ENCODE measurements at regions not wholly inside any gene's neighbourhood (a gene's known extent, or its start where the extent isn't known, plus 50 kb on each side); places are given as distances from the start of the nearest gene placed in this dataset.

DNA sequence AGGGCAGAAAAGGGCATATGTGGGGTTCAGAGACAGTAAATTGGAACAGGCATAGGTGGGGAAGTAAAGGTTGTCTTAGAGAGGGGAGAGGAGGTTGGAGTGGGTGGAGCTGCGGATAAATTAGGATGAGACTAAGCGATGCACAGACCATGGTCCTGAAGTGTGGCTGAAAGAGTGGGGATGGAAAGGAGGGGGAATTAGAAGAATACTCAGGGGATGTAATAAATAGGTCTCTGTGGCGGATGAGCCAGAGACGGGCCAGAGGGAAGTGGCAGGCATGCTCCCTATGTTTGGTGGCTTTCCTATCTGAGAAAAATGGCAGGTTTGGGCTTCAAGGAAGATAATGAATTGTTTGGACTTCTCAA is 123.4 kb downstream of the OLFM4 start:
- Histone ChIP-seq H3K4me1 (ENCODE audit: control insufficient read depth in 1 of 2, insufficient read depth in 2 of 2, low read length in 2 of 2) (no peaks in the 10 kb centered on the region), H3K4me2 (replicated peaks; ENCODE audit: extremely low read depth, low read length, poor library complexity, severe bottlenecking) (no peak overlapping the region), H2AFZ (ENCODE audit: insufficient read depth, low read depth, low read length, poor library complexity, severe bottlenecking) (no peak overlapping the region), H3K27me3 (ENCODE audit: control insufficient read depth in 2 of 2, insufficient read depth in 2 of 2, low read length in 2 of 2) (no peaks in the 10 kb centered on the region), H3K36me3 (replicated peaks in 1 of 2; ENCODE audit: control insufficient read depth in 1 of 2, insufficient read depth in 2 of 2, low read length in 2 of 2) (no peaks in the 10 kb centered on the region), H3K9ac (ENCODE audit: insufficient read depth, low read length, poor library complexity, severe bottlenecking) (no peak overlapping the region), H3K4me3 (replicated peaks in 1 of 3; ENCODE audit: low read depth in 2 of 3, low read length in 3 of 3) (no peak overlapping the region), H4K20me1 (ENCODE audit: insufficient read depth, low read length) (no peaks in the 10 kb centered on the region), H3K79me2 (ENCODE audit: insufficient read depth, low read length) (no peaks in the 10 kb centered on the region), H3K9me3 (replicated peaks in 1 of 2; ENCODE audit: control insufficient read depth in 1 of 2, insufficient read depth in 1 of 2, low read length in 2 of 2) (no peaks in the 10 kb centered on the region), H3K27ac (ENCODE audit: low read depth in 1 of 2, low read length in 2 of 2) (no peak overlapping the region)
- peaks cover 2 to 4% (median 3%) of the 10 kb centered on the region in 3 donors for H3K27me3 Mint-ChIP-seq (ENCODE audit: low read depth in 3 of 3)
- no peak overlapping the region for H3K27ac Mint-ChIP-seq
- H3K4me1 Mint-ChIP-seq = no peaks in the 10 kb centered on the region
- no peak overlapping the region for H3K4me3 Mint-ChIP-seq
- H3K9me3 Mint-ChIP-seq = no peaks in the 10 kb centered on the region
- H3K36me3 Mint-ChIP-seq = no peaks in the 10 kb centered on the region
- no peak for DNase-seq
- TF ChIP-seq, protein P1, sequence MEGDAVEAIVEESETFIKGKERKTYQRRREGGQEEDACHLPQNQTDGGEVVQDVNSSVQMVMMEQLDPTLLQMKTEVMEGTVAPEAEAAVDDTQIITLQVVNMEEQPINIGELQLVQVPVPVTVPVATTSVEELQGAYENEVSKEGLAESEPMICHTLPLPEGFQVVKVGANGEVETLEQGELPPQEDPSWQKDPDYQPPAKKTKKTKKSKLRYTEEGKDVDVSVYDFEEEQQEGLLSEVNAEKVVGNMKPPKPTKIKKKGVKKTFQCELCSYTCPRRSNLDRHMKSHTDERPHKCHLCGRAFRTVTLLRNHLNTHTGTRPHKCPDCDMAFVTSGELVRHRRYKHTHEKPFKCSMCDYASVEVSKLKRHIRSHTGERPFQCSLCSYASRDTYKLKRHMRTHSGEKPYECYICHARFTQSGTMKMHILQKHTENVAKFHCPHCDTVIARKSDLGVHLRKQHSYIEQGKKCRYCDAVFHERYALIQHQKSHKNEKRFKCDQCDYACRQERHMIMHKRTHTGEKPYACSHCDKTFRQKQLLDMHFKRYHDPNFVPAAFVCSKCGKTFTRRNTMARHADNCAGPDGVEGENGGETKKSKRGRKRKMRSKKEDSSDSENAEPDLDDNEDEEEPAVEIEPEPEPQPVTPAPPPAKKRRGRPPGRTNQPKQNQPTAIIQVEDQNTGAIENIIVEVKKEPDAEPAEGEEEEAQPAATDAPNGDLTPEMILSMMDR (IDR thresholded peaks at IDR 0.05) = no peak
- intact Hi-C loops (cut with micrococcal nuclease) = no loop called here
- WGBS (ENCODE audit: insufficient coverage) = 26% methylated on average over 4 of the region's 4 CpGs

DNA sequence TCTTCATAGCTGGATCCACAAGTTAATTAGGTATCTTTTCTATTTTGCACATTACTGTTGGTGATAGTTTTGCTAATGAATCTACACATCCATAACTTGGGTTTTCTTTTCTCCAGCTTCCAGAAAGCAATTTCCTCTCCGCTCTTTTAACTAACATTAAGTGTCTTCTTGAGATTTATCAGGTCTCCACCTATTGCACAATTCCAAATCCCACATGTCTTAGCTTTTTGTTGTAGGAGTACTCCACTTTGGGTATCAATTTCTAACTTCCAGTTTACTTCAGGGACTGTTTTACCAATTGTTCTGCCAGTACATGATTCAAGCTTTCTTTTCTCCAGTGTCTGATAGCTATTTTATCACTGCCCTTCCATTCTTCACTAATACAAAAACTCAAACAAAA is 129.6 kb downstream of the OLFM4 start:
- H3K4me2 ChIP-seq (replicated peaks; ENCODE audit: extremely low read depth, low read length, poor library complexity, severe bottlenecking) = no peak overlapping the region
- no peaks in the 10 kb centered on the region for H3K79me2 ChIP-seq (ENCODE audit: insufficient read depth, low read length)
- peaks cover 0 to 13% (median 2%) of the 10 kb centered on the region in 7 donors for H3K9me3 Mint-ChIP-seq
- H2AFZ ChIP-seq (ENCODE audit: insufficient read depth, low read depth, low read length, poor library complexity, severe bottlenecking) = no peak overlapping the region
- H3K4me3 ChIP-seq (replicated peaks in 1 of 3; ENCODE audit: low read depth in 2 of 3, low read length in 3 of 3) = no peak overlapping the region
- H3K4me1 ChIP-seq (ENCODE audit: control insufficient read depth in 1 of 2, insufficient read depth in 2 of 2, low read length in 2 of 2) = no peaks in the 10 kb centered on the region
- intact Hi-C loops (cut with micrococcal nuclease) = no loop called here
- H3K27me3 Mint-ChIP-seq (ENCODE audit: low read depth in 3 of 3) = peaks cover 0 to 2% (median 2%) of the 10 kb centered on the region in 3 donors
- peaks cover 0 to 3% of the 10 kb centered on the region in 2 donors for H3K9me3 ChIP-seq (replicated peaks in 1 of 2; ENCODE audit: control insufficient read depth in 1 of 2, insufficient read depth in 1 of 2, low read length in 2 of 2)
- DNase-seq = no peak
- H3K36me3 Mint-ChIP-seq = no peaks in the 10 kb centered on the region
- no peaks in the 10 kb centered on the region for H3K36me3 ChIP-seq (replicated peaks in 1 of 2; ENCODE audit: control insufficient read depth in 1 of 2, insufficient read depth in 2 of 2, low read length in 2 of 2)
- H3K4me1 Mint-ChIP-seq = no peaks in the 10 kb centered on the region
- TF ChIP-seq, protein P1 (IDR thresholded peaks at IDR 0.05) = no peak
- no CpG with 5 or more reads among the region's 1 CpG for WGBS (ENCODE audit: insufficient coverage)
- H3K27ac Mint-ChIP-seq = no peak overlapping the region
- no peak overlapping the region for H3K27ac ChIP-seq (ENCODE audit: low read depth in 1 of 2, low read length in 2 of 2)
- no peaks in the 10 kb centered on the region for H3K27me3 ChIP-seq (ENCODE audit: control insufficient read depth in 2 of 2, insufficient read depth in 2 of 2, low read length in 2 of 2)
- no peaks in the 10 kb centered on the region for H4K20me1 ChIP-seq (ENCODE audit: insufficient read depth, low read length)
- H3K4me3 Mint-ChIP-seq = no peak overlapping the region
- H3K9ac ChIP-seq (ENCODE audit: insufficient read depth, low read length, poor library complexity, severe bottlenecking) = no peak overlapping the region
